Ovary (tissue), 7 donors: ENCODE measurements at regions not wholly inside any gene's neighbourhood (a gene's known extent, or its start where the extent isn't known, plus 50 kb on each side); places are given as distances from the start of the nearest gene placed in this dataset.

Experiments
- DNase-seq, 5 donors: peaks; one replicate each; pipeline ENCODE4 v3.0.0-alpha.2; 2019 to 2020
- H3K27ac ChIP-seq, 2 donors: fragments of 200-600 bp; one replicate each; pipeline versions ENCODE4 v1.5.1 to v1.8.0; 2019 to 2022
- H3K27me3 ChIP-seq: fragments of 200-600 bp; one replicate; pipeline ENCODE4 v1.8.0; 2022
- H3K36me3 ChIP-seq: fragments of 200-600 bp; sonication (generic); one replicate; pipeline ENCODE4 v1.5.1; 2019
- H3K4me1 ChIP-seq: one replicate; pipeline ENCODE4 v1.8.1; 2013; ENCODE audit warnings: mild to moderate bottlenecking, moderate library complexity; ENCODE audit not compliant: insufficient read depth
- H3K4me3 ChIP-seq: fragments of 200-600 bp; sonication (generic); one replicate; pipeline ENCODE4 v1.5.1; 2017
- H3K9me3 ChIP-seq, 2 donors: fragments of 200-600 bp in 1 of 2; sonication (generic) in 1 of 2; one replicate each; pipeline versions ENCODE4 v1.5.1 to v1.8.1; 2013 to 2019; ENCODE audit warnings: mild to moderate bottlenecking in 1 of 2, moderate library complexity in 1 of 2
- CTCF ChIP-seq, 3 donors: fragments of 450-650 bp in 2 of 3; fragments of 200-600 bp in 1 of 3; IDR thresholded peaks; one replicate each; pipeline versions ENCODE4 v1.5.1 to v1.8.0; 2016 to 2022; ENCODE audit warnings: antibody characterized with exemption in 3 of 3, mild to moderate bottlenecking in 1 of 3
- EP300 ChIP-seq: sonication (generic); formaldehyde crosslinking; IDR thresholded peaks from one replicate; pipeline ENCODE4 v1.6.1; 2017; ENCODE audit warnings: antibody characterized with exemption
- POLR2A ChIP-seq: fragments of 450-650 bp; IDR thresholded peaks from one replicate; pipeline ENCODE4 v1.6.1; 2017; ENCODE audit warnings: antibody characterized with exemption, mild to moderate bottlenecking, moderate library complexity
- WGBS, 3 donors: extraction: QIAGEN DNeasy Blood & Tissue Kit in 1 of 3; methylation state at CpG; one replicate each; pipeline versions ENCODE4 v1.1.5 to v1.1.7; 2013 to 2017; 5-methylcytosine and 5-hydroxymethylcytosine counted together
- intact Hi-C, 4 donors: fragments of 100-400 bp; cut with DNase I; formaldehyde crosslinking; loops; one replicate each; pipeline versions ENCODE4 v1.11.0 to v1.15.1; 2022 to 2023
- donor health status: DM: no; HTN: no; CAD: no; lungs with moderate emphysema.
- donor health status: DM: no; HTN: no; CAD: no.
- donor health status: Bipolar disorder and iron deficiency.
- donor health status: DM: no; HTN: no; CAD: no.
- donor health status: DM: yes; HTN: yes; CAD: no.

GRCh38 chr5:155104441-155104840, 90.9 kb downstream of the KIF4B start:
- Histone ChIP-seq H3K36me3 (no peaks in the 10 kb centered on the region), H3K27ac (no peak overlapping the region), H3K4me3 (no peak overlapping the region), H3K4me1 (no peaks in the 10 kb centered on the region), H3K27me3 (no peaks in the 10 kb centered on the region), H3K9me3 (no peaks in the 10 kb centered on the region)
- no peak for DNase-seq
- no peak for TF ChIP-seq CTCF (IDR thresholded peaks at IDR 0.05)
- no peak for TF ChIP-seq POLR2A
- no peak for TF ChIP-seq EP300
- intact Hi-C loops, result no loop called here
- 86 to 97% (median 94%) methylated on average over 2 of the region's 2 CpGs for WGBS, 3 donors

DNA sequence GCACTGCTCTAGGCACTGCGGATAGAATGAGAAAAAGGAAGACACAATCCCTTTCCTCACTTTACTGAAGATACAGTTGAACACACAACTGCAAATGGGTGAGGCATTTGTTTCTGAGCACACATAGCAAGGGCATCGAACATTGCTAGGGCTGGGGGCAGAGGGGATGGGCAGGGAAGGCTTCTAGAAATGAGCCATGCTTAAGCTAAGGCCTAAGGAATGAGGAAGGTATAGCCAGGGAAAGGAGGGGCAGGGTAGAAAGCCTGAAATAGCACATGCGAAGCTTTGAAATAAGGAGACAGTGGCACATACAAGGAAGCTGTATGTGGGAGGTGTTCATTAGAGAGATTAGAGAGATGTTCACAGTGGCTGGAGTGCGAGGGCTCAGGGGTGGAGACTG, 92.7 kb downstream of the KIF4B start:
- H3K4me3 ChIP-seq, result no peak overlapping the region
- H3K27me3 ChIP-seq, result no peaks in the 10 kb centered on the region
- 73 to 74% (median 74%) methylated on average over 4 of the region's 4 CpGs for WGBS, 3 donors
- no peak overlapping the region for H3K27ac ChIP-seq
- DNase-seq, result no peak
- no peaks in the 10 kb centered on the region for H3K4me1 ChIP-seq
- no peaks in the 10 kb centered on the region for H3K9me3 ChIP-seq
- TF ChIP-seq POLR2A (no peak), EP300 (no peak), CTCF (IDR thresholded peaks at IDR 0.05) (no peak)
- no peaks in the 10 kb centered on the region for H3K36me3 ChIP-seq
- intact Hi-C loops, result no loop called here

DNA sequence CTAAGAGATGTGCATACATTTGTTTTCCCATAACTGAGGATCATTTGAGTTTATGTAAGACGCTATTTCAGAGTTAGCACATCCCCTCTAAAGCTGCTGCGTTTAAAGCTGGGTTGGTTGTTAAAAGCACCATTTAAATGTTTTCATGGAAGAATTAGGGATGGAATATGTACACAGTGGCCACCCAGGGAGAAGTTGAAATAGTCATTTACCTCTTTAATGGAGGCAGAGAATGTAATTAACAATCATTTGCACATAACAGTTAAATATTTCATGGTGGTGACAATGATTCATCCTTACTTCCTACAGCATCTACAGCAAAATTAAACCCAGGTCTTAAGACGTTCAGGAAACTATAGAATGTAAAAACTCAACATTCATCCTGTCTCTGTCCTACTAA, 100.3 kb downstream of the KIF4B start:
- intact Hi-C loops, result no loop called here
- 71 to 76% (median 73%) methylated on average over 3 of the region's 3 CpGs for WGBS, 3 donors

DNA sequence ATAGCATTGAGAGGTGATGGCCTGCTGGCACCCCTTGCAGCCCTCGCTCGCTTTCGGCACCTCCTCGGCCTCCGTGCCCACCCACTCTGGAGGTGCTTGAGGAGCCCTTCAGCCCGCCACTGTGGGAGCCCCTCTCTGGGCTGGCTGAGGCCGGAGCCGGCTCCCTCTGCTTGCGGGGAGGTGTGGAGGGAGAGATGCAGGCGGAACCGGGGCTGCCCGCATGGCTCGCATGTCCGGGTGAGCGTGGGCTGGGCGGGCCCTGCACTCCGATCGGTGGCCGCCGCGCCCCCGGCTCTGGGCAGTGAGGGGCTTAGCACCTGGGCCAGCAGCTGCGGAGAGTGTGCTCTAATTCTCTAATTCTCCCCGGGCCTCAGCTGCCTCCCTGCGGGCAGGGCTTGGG, 101.1 kb downstream of the KIF4B start:
- H3K27me3 ChIP-seq, result no peaks in the 10 kb centered on the region
- intact Hi-C loops, result no loop called here
- DNase-seq, result no peak
- 94 to 95% (median 94%) methylated on average over 25 of the region's 25 CpGs for WGBS, 3 donors
- H3K36me3 ChIP-seq, result no peaks in the 10 kb centered on the region
- TF ChIP-seq POLR2A (no peak), EP300 (no peak), CTCF (IDR thresholded peaks at IDR 0.05) (no peak)
- H3K27ac ChIP-seq, result no peak overlapping the region
- H3K4me1 ChIP-seq, result no peaks in the 10 kb centered on the region
- no peaks in the 10 kb centered on the region for H3K9me3 ChIP-seq
- no peak overlapping the region for H3K4me3 ChIP-seq

More for the DNA sequence above, 100.3 kb downstream of the KIF4B start:
- H3K27ac ChIP-seq, result no peak overlapping the region
- no peaks in the 10 kb centered on the region for H3K36me3 ChIP-seq
- H3K4me3 ChIP-seq, result no peak overlapping the region
- H3K27me3 ChIP-seq, result no peaks in the 10 kb centered on the region
- H3K4me1 ChIP-seq, result no peaks in the 10 kb centered on the region
- TF ChIP-seq POLR2A, result no peak
- no peak for TF ChIP-seq EP300
- TF ChIP-seq CTCF (IDR thresholded peaks at IDR 0.05), result no peak
- H3K9me3 ChIP-seq, result no peaks in the 10 kb centered on the region
- no peak for DNase-seq
